GM23248 (cell line): ENCODE measurements at regions not wholly inside any gene's neighbourhood (a gene's known extent, or its start where the extent isn't known, plus 50 kb on each side); places are given as distances from the start of the nearest gene placed in this dataset.

Experiments
- EZH2 ChIP-seq: fragments of 200-600 bp; sonication (generic); IDR thresholded peaks from 2 replicates; pipeline ENCODE4 v1.6.1; 2018; ENCODE audit warnings: antibody characterized with exemption, mild to moderate bottlenecking; ENCODE audit not compliant: insufficient read depth, poor library complexity, severe bottlenecking
- EZH2phosphoT487 ChIP-seq: fragments of 200-600 bp; sonication (generic); IDR thresholded peaks from 2 replicates; pipeline ENCODE4 v1.6.1; 2018; ENCODE audit warnings: antibody characterized with exemption, moderate library complexity, mild to moderate bottlenecking, low read depth; ENCODE audit not compliant: insufficient read depth

DNA sequence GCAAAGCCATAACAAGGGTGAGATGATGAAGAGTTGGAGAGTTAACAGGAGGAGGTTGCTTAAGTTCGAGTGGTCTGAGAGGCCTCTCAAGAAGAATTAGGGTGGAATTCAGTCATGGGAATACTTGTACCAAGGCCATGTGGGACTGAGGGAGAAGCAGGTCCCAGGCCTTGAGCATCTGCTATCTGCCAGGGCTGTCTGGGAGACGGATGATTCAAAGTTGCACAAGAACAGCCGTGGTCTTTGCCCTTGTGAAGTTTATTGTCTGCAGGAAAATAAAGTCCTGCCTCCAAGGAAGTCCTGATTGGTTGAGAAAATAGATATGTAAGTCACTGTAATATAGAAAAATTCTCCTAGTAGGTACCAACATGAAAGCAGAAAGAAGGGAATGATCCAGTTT is 178.8 kb upstream of the RFC3 start:
- TF ChIP-seq EZH2 (no peak), EZH2phosphoT487 (no peak)
